ENCODE measurements at regions not wholly inside any gene's neighbourhood (a gene's known extent, or its start where the extent isn't known, plus 50 kb on each side); places are given as distances from the start of the nearest gene placed in this dataset.

DNA sequence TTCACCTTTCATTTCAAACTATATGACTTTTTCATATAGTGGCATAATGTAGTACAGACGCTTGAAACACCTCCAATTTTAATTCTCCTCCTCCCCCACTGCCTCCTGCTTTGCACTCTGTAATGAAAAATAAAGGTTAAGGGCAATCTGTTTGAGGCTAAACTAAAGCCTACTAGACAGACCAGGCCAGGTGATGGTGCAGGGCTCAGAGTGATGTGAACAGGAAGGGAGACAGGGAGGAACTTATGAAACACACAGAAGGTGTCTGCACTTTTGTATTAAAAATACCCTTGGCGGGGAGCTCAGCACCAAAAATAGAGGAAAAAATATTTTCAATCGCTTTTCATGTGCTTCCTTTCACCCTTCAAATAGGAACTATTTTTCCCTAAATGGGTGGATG, 415.4 kb downstream of the LMO4 start:
- no peak overlapping the region for H3K27ac ChIP-seq (ENCODE audit: low read depth in 1 of 2, low read length in 2 of 2)
- no peak overlapping the region for H3K9ac ChIP-seq (ENCODE audit: insufficient read depth, low read length, poor library complexity, severe bottlenecking)
- H3K4me3 ChIP-seq (replicated peaks in 1 of 3; ENCODE audit: low read depth in 2 of 3, low read length in 3 of 3): no peak overlapping the region
- TF ChIP-seq, protein P1, sequence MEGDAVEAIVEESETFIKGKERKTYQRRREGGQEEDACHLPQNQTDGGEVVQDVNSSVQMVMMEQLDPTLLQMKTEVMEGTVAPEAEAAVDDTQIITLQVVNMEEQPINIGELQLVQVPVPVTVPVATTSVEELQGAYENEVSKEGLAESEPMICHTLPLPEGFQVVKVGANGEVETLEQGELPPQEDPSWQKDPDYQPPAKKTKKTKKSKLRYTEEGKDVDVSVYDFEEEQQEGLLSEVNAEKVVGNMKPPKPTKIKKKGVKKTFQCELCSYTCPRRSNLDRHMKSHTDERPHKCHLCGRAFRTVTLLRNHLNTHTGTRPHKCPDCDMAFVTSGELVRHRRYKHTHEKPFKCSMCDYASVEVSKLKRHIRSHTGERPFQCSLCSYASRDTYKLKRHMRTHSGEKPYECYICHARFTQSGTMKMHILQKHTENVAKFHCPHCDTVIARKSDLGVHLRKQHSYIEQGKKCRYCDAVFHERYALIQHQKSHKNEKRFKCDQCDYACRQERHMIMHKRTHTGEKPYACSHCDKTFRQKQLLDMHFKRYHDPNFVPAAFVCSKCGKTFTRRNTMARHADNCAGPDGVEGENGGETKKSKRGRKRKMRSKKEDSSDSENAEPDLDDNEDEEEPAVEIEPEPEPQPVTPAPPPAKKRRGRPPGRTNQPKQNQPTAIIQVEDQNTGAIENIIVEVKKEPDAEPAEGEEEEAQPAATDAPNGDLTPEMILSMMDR (IDR thresholded peaks at IDR 0.05): no peak
- no CpG with 5 or more reads among the region's 3 CpGs for WGBS (ENCODE audit: insufficient coverage)
- no peaks in the 10 kb centered on the region for H4K20me1 ChIP-seq (ENCODE audit: insufficient read depth, low read length)
- no peaks in the 10 kb centered on the region for H3K4me1 ChIP-seq (ENCODE audit: control insufficient read depth in 1 of 2, insufficient read depth in 2 of 2, low read length in 2 of 2)
- Mint-ChIP-seq H3K27me3 (ENCODE audit: low read depth in 3 of 3) (peaks cover 0 to 3% (median 2%) of the 10 kb centered on the region in 3 donors), H3K4me1 (no peaks in the 10 kb centered on the region), H3K36me3 (no peaks in the 10 kb centered on the region), H3K9me3 (peaks cover 0 to 7% (median 0%) of the 10 kb centered on the region in 7 donors), H3K4me3 (no peak overlapping the region), H3K27ac (no peak overlapping the region)
- H3K27me3 ChIP-seq (ENCODE audit: control insufficient read depth in 2 of 2, insufficient read depth in 2 of 2, low read length in 2 of 2): no peaks in the 10 kb centered on the region
- no peaks in the 10 kb centered on the region for H3K9me3 ChIP-seq (replicated peaks in 1 of 2; ENCODE audit: control insufficient read depth in 1 of 2, insufficient read depth in 1 of 2, low read length in 2 of 2)
- no peaks in the 10 kb centered on the region for H3K79me2 ChIP-seq (ENCODE audit: insufficient read depth, low read length)
- H2AFZ ChIP-seq (ENCODE audit: insufficient read depth, low read depth, low read length, poor library complexity, severe bottlenecking): no peak overlapping the region
- no peak overlapping the region for H3K4me2 ChIP-seq (replicated peaks; ENCODE audit: extremely low read depth, low read length, poor library complexity, severe bottlenecking)
- H3K36me3 ChIP-seq (replicated peaks in 1 of 2; ENCODE audit: control insufficient read depth in 1 of 2, insufficient read depth in 2 of 2, low read length in 2 of 2): no peaks in the 10 kb centered on the region
- intact Hi-C loops (cut with micrococcal nuclease): no loop called here
- no peak for DNase-seq

DNA sequence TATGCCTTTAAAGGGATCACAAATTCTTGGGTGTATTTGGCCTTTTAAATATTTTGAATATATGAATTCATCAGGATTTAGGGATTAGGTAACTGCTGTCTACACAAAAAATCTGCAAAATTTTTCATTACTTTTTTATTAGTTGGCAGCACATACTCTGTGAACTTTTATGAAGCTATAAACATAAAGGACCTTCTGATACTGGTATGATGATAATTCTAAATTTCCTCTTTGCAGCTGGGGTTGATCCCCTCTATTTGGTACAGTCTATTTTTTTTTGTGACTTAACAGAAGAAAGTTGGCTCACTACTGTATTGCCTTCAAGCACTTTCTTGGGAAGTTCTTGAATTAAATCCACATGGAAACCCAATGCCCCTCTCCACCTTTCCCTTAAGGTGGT, 416.1 kb downstream of the LMO4 start:
- intact Hi-C loops (cut with micrococcal nuclease): no loop called here
- Histone ChIP-seq H3K4me3 (replicated peaks in 1 of 3; ENCODE audit: low read depth in 2 of 3, low read length in 3 of 3) (no peak overlapping the region), H3K36me3 (replicated peaks in 1 of 2; ENCODE audit: control insufficient read depth in 1 of 2, insufficient read depth in 2 of 2, low read length in 2 of 2) (no peaks in the 10 kb centered on the region), H3K9me3 (replicated peaks in 1 of 2; ENCODE audit: control insufficient read depth in 1 of 2, insufficient read depth in 1 of 2, low read length in 2 of 2) (no peaks in the 10 kb centered on the region), H2AFZ (ENCODE audit: insufficient read depth, low read depth, low read length, poor library complexity, severe bottlenecking) (no peak overlapping the region), H4K20me1 (ENCODE audit: insufficient read depth, low read length) (no peaks in the 10 kb centered on the region), H3K9ac (ENCODE audit: insufficient read depth, low read length, poor library complexity, severe bottlenecking) (no peak overlapping the region), H3K27me3 (ENCODE audit: control insufficient read depth in 2 of 2, insufficient read depth in 2 of 2, low read length in 2 of 2) (no peaks in the 10 kb centered on the region), H3K79me2 (ENCODE audit: insufficient read depth, low read length) (no peaks in the 10 kb centered on the region), H3K27ac (ENCODE audit: low read depth in 1 of 2, low read length in 2 of 2) (no peak overlapping the region), H3K4me2 (replicated peaks; ENCODE audit: extremely low read depth, low read length, poor library complexity, severe bottlenecking) (no peak overlapping the region), H3K4me1 (ENCODE audit: control insufficient read depth in 1 of 2, insufficient read depth in 2 of 2, low read length in 2 of 2) (no peaks in the 10 kb centered on the region)
- Mint-ChIP-seq H3K36me3 (no peaks in the 10 kb centered on the region), H3K4me1 (no peaks in the 10 kb centered on the region), H3K4me3 (no peak overlapping the region), H3K9me3 (peaks cover 0 to 7% (median 2%) of the 10 kb centered on the region in 7 donors), H3K27ac (no peak overlapping the region), H3K27me3 (ENCODE audit: low read depth in 3 of 3) (peaks cover 0 to 3% (median 2%) of the 10 kb centered on the region in 3 donors)
- TF ChIP-seq, protein P1 (IDR thresholded peaks at IDR 0.05): no peak
- no peak for DNase-seq

All from CD14-positive monocyte (primary cell).